HepG2 (cell line): ENCODE measurements at regions not wholly inside any gene's neighbourhood (a gene's known extent, or its start where the extent isn't known, plus 50 kb on each side); places are given as distances from the start of the nearest gene placed in this dataset.

Experiments
- HDAC2 ChIP-seq: sonication (generic); formaldehyde crosslinking; IDR thresholded peaks from 2 replicates; pipeline ENCODE4 v1.4.0; 2020; ENCODE audit warnings: missing genetic modification reagents
- MXI1 ChIP-seq: IDR thresholded peaks from 3 replicates; pipeline ENCODE4 v1.6.1; 2012; ENCODE audit warnings: low read depth, low read length, inconsistent platforms, borderline replicate concordance
- PBX2 ChIP-seq: IDR thresholded peaks from 2 replicates; pipeline ENCODE4 v1.6.1; 2016; ENCODE audit warnings: control low read depth
- PHF8 ChIP-seq: sonication (generic); formaldehyde crosslinking; IDR thresholded peaks from 2 replicates; pipeline ENCODE4 v1.5.0; 2020; ENCODE audit warnings: missing genetic modification reagents
- POLR2AphosphoS5 ChIP-seq: IDR thresholded peaks from 2 replicates; pipeline ENCODE4 v1.6.1; 2012; ENCODE audit warnings: low read depth, low read length
- RAD21 ChIP-seq: fragments of 450-650 bp; formaldehyde crosslinking; IDR thresholded peaks from 2 replicates; pipeline ENCODE4 v1.5.0; 2020; ENCODE audit warnings: mild to moderate bottlenecking
- ZBTB1 ChIP-seq: sonication (generic); formaldehyde crosslinking; IDR thresholded peaks from 2 replicates; pipeline ENCODE4 v1.4.0; 2020; ENCODE audit warnings: missing genetic modification reagents, borderline replicate concordance
- TF ChIP-seq, protein P1 (sequence below): sonication (generic); formaldehyde crosslinking; IDR thresholded peaks from 2 replicates; pipeline ENCODE4 v1.5.0; 2020; ENCODE audit warnings: mild to moderate bottlenecking, missing genetic modification reagents, moderate library complexity

GRCh38 chr3:127461286-127461910 is 129.1 kb downstream of the TPRA1 start:
- TF ChIP-seq MXI1 (no peak), PBX2 (CRISPR knock-in tag) (no peak), PHF8 (CRISPR knock-in tag) (no peak), ZBTB1 (CRISPR knock-in tag) (no peak), RAD21 (no peak), HDAC2 (CRISPR knock-in tag) (no peak), POLR2AphosphoS5 (no peak)
- TF ChIP-seq, protein P1, sequence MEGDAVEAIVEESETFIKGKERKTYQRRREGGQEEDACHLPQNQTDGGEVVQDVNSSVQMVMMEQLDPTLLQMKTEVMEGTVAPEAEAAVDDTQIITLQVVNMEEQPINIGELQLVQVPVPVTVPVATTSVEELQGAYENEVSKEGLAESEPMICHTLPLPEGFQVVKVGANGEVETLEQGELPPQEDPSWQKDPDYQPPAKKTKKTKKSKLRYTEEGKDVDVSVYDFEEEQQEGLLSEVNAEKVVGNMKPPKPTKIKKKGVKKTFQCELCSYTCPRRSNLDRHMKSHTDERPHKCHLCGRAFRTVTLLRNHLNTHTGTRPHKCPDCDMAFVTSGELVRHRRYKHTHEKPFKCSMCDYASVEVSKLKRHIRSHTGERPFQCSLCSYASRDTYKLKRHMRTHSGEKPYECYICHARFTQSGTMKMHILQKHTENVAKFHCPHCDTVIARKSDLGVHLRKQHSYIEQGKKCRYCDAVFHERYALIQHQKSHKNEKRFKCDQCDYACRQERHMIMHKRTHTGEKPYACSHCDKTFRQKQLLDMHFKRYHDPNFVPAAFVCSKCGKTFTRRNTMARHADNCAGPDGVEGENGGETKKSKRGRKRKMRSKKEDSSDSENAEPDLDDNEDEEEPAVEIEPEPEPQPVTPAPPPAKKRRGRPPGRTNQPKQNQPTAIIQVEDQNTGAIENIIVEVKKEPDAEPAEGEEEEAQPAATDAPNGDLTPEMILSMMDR (CRISPR knock-in tag): no peak
